GM19351 (cell line): ENCODE measurements at regions not wholly inside any gene's neighbourhood (a gene's known extent, or its start where the extent isn't known, plus 50 kb on each side); places are given as distances from the start of the nearest gene placed in this dataset.
"Not testable (repeated sequence)": the region's sequence is repeated elsewhere in the genome, so short reads cannot be mapped to it uniquely, and the experiment has no call there.

Experiments
- ATAC-seq: cut with Tn5 transposase; IDR thresholded peaks from one replicate; pipeline ENCODE4 v1.9.1; 2021; ENCODE audit warnings: mild to moderate bottlenecking, moderate library complexity; ENCODE audit not compliant: unreplicated experiment

DNA sequence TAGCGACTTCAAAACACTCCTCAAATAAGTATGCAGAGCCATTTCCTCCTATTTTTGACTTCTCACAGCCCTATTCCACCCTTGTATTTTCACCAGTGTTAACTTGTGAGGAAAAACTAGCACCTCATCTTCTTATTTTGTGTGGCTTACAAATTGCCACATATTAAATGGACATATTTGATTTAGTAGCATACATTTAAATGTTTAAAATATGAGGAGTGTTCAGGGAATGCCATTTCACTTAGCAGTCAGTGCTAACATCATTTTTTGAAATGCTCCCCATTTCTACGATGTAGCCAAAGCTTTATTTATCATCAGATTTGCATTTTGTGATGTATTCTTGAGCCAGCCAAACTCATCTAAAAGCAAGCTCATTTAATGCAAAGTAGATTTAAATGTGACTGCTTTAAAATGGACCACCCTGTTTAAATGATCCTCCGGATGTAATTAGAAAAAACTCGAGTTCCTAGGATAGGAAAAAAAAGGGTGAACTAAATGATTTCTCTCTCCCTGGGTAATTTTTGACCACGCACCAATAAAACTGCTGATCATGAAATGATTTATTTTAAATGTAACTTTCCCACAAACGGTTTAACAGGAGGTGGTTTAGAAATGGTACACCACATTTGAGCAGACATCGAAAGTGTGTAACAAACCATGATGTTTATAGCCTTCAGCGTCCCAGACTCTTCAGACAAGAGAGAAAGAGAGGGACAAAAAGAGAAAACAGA, 172.6 kb downstream of the CD83 start:
- no peak for ATAC-seq

DNA sequence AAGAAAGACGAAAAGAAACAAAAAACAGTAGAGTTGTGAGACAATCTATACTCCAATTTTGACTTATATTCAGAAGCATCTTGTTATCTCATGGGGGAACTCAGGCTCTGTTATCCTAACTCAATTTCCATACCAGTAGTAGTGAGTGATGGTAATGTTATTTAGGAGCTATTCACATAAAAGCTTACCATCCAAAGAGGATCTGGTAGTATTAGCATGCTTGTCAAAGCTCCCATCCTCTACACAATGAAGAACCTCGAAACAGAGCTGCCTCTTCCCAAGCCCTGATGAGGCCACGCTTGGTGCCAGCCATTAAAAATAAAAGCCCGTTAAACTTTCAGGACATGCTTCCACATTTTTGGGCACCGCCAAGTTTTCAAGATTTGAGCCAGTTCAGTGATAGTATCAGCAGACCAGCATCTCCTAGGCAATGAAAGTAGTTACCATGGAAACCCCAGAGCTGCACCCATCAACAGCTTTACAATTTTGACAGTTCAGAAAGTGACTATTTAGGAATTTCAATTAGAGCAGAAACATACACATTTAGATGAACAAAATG, 173.3 kb downstream of the CD83 start:
- no peak for ATAC-seq

DNA sequence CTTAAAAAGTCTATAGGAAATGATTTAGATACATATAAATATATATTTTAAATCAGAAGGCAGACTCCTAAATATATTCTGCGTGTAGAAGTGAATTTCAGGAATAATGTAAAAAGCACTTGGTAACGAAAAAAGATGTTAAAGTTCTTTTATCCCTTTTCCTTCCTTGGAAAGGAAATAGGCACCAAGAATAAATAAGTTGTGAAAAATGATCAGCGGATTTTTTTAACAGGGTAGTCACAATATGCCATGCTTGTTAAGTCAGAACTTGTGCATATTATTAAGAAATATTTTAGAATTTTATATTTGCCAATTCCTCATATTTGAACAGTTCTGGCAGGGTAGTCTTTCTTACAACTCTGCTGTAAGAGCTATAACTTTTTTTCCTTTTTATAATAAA, 173.8 kb downstream of the CD83 start:
- no peak for ATAC-seq

DNA sequence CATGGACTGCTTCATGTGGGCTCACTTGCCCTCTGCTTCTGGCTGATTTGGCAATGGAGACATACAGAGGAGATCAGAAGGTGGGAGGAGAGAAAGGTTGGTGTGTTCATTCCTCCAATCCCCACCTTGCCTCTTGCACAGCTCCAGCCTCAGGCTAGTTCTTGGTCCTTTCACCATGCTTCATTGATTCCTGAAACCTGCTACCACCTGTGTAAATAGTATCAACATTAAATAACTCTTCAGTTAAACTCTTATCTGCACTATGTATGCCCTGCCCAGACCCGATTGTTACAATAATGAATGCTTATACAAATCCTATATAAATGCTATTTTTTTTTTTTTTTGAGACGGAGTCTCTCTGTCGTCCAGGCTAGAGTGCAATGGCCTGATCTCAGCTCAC, 174.5 kb downstream of the CD83 start:
- no peak for ATAC-seq

DNA sequence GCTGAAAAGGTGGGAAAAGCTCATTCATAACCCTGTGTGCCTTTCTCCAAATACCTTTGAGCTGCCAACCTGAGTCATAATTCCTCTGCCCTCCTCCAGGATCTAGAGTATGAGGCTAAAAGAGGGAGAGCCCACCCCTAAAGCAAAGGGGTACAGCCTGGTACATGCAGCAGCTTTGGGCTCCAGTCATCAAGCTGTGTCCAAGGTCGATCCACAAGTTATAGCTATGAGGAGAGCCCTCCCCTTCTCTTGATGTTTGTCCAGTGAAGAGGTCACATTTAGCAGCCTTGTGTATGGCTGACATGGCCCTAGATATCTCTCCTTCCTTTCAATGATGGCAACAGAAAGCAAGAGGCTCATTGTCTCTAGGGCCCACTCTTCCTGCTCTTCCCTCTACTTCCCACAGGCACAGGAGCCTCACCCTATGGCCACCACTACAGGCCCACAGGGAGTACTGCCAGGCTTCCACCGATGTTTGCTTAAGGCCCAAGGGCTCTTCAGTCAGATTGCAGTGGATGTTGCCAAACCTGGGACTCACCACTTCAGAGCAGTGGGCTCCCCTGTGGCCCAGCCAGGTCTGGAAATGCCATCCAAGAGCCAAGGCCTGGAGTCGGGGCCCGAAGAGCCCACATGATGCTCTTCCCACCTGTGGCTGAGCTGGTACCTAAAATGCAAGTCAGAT, 176.8 kb downstream of the CD83 start:
- ATAC-seq, result no peak

DNA sequence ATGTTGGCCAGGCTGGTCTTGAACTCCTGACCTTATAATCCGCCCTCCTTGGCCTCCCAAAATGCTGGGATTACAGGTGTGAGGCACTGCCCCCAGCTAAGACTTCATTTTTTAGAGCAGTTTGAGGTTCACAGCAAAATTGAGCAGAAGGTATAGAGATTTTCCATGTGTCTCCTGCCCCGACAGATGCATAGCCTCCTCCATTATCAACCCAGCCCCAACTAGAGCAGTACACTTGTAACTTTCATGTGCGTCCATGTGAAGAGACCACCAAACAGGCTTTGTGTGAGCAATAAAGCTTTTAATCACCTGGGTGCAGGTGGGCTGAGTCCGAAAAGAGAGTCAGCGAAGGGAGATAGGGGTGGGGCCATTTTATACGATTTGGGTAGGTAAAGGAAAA, 179.1 kb downstream of the CD83 start:
- ATAC-seq, result not testable (repeated sequence)

DNA sequence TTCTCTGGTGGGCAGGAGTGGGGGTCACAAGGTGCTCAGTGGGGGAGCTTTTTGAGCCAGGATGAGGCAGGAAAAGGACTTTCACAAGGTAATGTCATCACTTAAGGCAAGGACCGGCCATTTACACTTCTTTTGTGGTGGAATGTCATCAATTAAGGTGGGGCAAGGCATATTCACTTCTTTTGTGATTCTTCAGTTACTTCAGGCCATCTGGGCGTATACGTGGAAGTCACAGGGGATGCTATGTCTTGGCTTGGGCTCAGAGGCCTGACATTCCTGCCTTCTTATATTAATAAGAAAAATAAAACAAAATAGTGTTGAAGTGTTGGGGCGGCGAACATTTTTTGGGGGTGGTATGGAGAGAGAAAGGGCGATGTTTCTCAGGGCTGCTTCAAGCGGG, 179.5 kb downstream of the CD83 start:
- ATAC-seq, result not testable (repeated sequence)

DNA sequence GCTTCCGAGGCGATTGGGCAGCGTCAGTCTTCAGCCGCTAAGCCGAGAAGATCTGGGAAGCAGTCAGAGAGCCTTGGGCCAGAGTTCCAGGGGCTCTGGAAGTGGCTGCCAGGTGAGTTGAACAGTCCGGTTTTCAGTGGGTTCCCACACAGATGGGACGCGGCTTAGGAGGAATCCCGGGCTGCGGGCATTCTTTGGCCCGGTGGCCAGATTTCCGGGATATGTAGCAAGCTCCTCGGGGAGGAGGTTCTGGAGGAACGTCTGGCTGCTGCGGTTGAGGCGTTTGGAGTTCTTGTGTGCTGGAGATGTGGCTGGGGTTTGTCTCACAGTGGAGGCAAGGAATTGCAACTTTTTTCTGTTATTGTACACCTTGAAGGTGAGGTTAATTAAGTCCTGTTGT, 182.6 kb downstream of the CD83 start:
- not testable (repeated sequence) for ATAC-seq

DNA sequence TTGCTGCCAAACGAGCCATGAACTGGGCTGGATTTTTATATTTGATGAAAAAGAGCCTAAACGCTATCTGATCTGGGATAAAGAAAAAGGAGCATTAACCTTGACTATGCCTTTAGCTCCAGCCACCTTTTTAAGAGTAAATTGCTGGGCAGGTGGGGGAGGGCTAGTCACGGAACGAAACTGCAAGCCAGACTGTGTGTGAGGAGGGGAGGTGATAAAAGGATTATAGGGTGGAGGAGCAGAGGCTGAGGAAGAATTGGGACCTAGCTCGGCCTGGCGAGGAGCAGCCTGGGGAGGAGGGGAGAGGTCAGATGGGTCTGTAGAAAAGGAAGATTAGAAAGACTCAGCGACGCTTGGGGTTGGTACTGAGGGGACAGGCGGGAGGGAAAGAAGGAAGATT, 183.1 kb downstream of the CD83 start:
- ATAC-seq, result not testable (repeated sequence)

DNA sequence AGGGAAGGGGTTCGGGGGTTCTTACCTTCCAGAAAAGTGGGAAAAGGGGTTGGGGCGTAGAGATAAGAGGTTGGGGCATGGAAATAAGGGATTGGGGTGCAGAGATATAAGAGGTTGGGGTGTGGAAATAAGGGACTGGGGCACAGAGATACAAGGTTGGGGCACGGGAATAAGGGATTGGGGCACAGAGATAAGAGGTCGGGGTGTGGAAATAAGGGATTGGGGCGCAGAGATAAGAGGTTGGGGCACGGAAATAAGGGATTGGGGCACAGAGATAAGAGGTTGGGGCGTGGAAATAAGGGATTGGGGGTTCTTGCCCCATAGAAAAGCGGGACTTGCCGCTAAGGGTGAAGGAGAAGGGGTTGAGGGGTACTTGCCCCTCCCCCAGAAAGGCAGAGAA, 183.9 kb downstream of the CD83 start:
- not testable (repeated sequence) for ATAC-seq

DNA sequence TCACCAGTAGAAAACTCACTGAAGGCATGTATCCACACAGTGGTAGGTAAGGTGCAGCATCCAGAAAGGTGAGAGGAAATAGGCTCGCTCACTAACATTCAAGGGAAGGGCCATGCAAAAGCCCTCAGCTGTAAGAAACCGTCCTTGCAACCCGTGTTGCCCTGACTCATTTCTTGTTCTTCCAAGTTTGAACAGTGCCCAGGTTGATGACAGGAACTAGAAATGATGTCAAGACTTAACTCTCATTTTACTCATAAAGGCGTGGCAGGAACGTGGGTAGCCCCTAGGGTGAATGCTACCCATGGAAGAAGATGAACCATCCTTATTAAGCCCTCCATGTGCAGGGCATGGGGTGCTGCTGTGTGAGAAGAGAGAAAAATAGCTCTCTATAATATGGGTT, 187.6 kb downstream of the CD83 start:
- ATAC-seq, result no peak

DNA sequence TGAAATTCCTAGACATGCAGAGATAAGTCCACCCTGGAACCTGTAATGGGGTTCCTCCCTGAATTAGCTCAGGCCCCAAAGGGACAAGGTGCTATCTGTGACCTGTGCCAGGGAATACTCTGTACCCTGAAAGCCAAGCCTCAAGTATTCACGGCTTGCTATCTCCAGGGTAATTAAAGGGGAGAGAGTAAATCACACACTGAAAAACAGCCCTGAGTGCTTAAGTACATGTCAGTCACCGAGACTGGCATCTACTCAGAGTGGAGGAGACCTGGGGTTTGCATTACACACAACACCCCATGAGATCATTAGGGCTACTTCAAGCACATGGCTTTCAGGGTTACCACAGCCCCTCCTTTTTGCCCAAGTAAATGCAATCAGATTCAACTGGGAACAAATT, 188.1 kb downstream of the CD83 start:
- ATAC-seq, result no peak

DNA sequence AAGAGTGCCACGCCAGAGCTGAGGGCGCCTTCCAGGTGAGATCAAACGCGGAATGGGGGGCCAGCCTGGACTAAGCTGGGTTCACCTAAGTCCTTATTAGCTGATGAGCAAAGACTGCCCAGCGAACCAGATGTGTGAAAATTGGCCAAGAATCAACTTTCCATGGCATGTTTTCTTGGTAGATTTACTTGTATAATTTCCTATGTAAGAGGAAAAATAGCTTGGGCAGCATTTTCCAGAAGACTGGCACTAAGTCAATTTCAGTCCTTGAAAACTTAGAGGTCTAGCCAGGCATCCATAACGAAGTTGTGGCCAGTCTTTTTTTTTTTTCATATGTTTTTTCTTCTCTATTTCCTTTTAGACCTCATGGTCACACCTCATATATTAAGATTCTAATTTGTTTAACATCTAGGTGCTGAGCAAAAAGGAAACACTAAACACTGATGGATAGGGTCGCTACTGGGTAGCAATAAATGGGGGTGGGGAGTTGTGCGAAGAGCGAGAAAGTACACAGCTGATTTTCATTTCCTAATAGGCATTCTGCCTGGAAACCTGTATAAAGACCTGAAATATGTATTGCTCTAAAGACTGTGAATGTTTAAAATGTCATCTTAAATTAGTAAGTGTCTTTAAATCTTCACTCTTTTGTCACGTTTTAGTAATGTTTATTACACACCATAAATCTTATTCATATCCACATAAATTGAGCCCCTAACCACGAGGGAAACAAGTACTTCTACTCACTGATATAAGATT, 188.8 kb downstream of the CD83 start:
- no peak for ATAC-seq

DNA sequence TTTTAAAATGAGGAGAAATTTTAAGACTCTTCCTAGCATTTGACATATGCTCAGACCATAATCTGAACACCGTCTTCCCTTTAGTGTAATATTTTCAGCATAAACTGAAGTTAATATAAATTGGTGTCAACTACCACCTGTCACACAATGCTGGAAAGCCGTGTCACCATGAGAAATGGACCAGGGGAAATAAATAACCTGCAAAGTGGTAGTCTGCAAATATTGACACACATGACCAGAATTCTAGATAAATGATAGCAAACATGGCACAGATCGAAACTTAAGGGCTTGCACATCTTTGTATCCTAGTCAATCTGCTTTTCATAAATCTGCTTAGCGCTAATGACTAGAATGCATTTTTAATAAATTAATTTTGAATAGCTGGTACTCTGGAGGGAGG, 191.9 kb downstream of the CD83 start:
- ATAC-seq, result no peak

DNA sequence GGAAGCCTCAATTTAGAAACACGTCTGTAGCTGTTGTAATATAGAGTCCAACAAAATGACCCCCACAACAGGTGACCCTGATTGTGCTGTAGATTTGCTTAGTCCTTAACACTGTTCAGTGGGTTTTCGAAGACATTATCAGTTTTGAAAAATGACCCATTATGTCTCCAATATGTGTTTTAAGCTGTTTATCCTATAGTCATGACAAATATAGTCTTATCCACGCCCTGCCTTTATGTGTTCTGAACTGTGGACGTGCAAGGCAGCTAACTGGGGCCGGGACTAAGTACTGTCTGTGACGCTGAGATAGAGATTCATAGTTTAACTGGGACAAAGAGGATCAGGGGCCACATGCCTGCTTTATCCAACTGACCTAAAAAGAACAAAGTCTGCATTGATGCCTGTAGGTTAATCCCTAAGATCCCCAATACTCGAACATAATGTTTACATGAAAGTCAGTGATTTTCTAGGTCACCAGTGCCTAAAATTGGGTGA, 192.4 kb downstream of the CD83 start:
- no peak for ATAC-seq

DNA sequence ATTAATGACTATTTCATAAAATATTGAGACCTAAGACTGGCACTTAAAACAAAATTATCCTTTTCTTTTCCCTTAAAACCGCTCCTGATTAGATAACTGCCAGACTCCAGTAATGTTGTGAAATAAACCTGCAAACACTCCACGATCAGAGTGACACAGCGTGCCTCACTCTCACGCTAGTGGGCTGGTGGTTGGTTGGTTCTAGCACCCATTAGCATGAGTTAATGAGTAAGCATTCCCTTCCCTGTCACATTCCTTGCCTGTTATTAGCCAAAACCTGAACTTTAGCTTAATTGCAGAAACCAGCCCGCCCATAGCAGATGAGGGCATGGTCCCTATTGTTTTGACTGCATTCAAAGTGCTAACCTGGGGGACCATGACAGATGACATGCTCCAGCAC, 193.4 kb downstream of the CD83 start:
- no peak for ATAC-seq

DNA sequence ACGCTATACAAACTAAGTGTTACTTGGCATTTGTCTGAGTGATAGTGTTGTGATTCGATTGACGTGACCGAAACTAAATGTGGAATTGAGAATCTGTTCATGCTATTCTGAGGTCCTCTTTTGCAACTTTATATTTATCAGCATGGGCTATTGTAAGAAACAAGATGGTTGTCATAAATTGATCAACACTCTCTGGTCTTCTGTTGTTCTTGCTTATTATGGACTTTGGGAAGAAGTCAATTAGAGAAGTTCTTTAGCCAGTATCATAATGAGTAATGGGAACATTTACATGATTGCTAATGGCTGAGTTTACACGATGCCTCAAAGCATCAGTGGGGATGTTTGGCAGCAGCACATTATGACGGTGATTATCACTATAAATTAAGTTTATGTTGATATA, 195.0 kb downstream of the CD83 start:
- peak; percentile 42 for ATAC-seq

DNA sequence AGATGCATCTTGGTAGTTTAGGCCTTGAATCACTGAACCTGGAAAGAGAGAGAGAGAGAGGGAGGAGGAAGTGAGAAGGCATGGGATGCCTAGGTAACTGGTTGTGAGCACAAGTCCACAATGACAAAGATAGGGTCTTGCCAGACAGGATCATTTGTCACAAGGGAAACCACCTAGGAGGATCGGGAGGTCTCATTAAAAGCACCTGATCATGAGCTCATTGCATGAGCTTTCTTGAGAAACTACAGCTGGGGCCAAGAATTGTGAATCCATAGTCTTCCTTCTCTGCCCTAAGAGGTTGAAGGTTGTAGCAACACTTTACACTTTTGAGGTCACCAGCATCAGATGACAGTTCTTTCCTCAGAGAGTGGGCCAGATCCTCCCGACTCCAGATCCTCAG, 195.7 kb downstream of the CD83 start:
- ATAC-seq, result peak; percentile 56

DNA sequence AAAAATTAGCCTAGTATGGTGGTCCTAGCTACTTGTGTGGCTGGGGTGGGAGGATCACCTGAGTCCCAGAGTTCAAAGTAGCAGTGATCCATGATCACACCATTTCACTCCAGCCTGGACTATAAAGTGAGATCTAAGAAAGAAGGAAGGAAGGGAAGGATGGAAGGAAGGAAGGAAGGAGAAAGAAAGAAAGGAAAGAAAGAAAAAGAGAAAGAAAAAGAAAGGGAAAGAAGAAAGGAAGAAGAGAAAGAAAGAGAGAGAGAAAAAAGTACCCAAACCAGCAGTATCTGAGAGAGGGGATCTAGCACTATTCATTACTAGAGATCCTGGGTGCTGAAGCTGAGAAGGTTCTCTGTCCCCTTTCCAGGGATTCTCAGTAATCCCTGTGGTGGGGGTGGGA, 197.8 kb downstream of the CD83 start:
- no peak for ATAC-seq

DNA sequence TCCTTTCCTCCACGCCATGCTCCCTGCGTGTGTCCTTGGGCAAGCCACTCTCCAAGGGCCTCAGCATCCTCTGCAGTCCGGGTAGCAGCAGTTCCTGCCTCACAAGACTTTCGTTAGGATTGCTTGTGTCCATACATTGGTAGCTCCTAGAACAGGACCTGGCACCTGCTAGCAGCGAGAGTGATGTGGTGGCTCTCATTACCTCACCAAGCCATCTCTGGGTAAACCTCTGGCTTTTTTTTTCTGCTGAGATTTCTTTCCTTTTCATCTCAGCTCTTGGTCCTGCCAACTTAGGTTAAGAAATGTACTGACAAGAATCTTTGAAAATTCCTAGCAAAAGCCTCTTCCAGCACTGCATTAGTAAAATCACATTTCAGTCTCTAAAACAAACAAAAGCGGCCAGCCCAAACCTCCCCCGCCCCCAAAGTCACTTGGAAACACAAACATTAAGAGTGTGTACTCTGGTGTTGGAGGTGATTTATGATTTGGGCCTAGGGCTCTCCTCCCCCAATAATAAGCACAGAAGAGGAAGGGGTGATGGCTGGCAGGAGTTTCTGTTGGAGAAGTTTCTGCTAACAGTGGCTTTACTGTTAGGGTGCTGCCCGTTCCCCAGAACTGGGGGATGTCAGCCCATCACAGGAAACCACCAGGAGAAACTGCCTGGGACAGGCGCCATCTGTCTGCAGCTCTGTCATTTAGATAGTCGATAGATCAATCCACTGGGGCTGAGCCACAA, 199.2 kb downstream of the CD83 start:
- no peak for ATAC-seq
